GM10266 (cell line): ENCODE measurements at regions not wholly inside any gene's neighbourhood (a gene's known extent, or its start where the extent isn't known, plus 50 kb on each side); places are given as distances from the start of the nearest gene placed in this dataset.

Experiments
- DNase-seq: peaks from one replicate; pipeline ENCODE4 v3.0.0; 2012; ENCODE audit errors: extremely low spot score
- TF ChIP-seq, protein P1 (sequence below): IDR thresholded peaks from 2 replicates; pipeline ENCODE4 v1.5.1; 2012; ENCODE audit warnings: mild to moderate bottlenecking, low read depth; ENCODE audit not compliant: control insufficient read depth, insufficient read depth; ENCODE audit errors: missing control alignments

DNA sequence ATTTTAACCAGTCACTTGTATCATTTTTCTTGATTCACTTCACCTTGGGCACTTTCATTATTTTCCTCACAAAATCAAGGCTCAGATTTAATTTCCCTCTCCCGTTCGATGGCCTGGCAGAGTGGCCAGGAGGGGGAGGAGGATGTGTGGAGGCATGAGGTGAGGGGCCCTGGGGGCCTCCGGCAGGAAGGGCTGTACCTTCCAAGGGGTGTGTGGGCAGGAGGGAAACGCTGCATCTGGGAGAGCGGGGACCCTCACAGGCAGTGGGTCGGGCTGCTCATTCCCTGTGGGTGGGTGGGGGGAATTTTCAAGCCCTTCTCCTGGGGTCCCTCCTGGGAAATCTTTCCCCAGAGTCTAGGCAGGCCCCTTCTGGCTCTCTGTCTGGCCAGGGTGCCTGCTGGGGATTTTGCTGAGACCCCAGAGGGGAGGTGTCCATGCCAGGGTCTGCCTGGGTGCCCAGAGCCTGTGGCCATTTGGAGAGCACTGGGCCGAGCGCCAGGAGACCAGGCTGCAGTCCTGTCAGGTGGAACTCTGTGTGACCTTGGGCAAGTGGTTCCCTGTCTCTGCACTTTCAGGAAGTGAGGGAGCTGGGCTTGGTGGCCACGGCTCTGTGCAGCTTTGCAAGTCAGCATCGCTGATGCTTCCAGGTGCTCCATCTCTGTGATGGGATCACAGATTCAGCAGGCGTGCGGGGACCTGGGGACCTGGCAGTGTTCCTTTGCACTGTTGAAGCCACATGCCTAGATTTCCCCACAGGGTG, 81.9 kb upstream of the C1orf174 start:
- no peak for DNase-seq
- TF ChIP-seq, protein P1, sequence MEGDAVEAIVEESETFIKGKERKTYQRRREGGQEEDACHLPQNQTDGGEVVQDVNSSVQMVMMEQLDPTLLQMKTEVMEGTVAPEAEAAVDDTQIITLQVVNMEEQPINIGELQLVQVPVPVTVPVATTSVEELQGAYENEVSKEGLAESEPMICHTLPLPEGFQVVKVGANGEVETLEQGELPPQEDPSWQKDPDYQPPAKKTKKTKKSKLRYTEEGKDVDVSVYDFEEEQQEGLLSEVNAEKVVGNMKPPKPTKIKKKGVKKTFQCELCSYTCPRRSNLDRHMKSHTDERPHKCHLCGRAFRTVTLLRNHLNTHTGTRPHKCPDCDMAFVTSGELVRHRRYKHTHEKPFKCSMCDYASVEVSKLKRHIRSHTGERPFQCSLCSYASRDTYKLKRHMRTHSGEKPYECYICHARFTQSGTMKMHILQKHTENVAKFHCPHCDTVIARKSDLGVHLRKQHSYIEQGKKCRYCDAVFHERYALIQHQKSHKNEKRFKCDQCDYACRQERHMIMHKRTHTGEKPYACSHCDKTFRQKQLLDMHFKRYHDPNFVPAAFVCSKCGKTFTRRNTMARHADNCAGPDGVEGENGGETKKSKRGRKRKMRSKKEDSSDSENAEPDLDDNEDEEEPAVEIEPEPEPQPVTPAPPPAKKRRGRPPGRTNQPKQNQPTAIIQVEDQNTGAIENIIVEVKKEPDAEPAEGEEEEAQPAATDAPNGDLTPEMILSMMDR, result no peak

GRCh38 chr1:3983181-3983580, 83.1 kb upstream of the C1orf174 start:
- TF ChIP-seq, protein P1, result no peak

DNA sequence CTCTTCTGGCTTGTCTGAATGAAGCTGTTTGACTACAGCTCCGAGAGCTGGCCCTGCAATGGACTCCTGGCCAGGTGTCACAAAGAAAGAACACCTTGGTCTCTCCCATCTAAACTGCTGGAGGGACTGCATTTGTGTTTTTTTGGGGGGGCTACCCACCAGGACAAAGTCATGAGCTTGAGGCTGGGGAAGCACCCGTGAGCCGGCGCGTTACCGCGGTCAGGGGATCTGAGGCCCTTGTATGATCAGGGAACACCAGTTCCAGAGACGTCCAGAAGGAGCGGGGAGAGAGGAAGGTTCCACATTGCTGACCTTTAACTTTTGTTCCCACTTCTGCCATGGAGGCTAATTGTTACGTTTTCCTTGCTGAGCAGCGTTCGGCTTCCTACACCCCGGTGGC, 84.5 kb upstream of the C1orf174 start:
- no peak for DNase-seq
- TF ChIP-seq, protein P1, result no peak

More at GRCh38 chr1:3983181-3983580, 83.1 kb upstream of the C1orf174 start:
- DNase-seq, result no peak

DNA sequence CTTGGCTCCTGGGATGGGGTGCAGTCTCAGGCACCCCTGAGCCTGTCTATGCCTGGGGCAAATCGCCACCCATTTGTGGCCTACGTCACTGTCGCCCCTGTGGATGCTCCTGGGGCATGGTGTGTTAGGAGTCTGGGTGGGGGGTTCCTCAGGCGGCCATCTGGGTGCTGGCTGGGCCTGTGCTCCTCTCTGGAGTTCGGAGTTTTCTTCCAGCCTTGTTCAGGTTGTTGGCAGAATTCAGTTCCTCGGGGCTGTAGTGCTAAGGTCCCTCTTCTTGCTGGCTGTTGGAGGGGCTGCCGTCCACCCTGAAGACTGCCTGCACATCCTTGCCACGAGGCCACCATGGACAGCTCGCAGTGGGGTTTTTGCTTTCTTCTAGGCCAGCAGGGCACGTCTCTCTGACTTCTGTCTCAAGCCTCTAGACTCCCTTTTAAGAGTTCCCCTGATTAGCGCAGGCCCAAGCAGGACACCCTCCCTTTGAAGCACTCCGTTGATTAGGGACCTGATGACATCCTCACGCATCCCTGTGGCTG, 86.7 kb upstream of the C1orf174 start:
- DNase-seq, result no peak
- TF ChIP-seq, protein P1, result no peak

GRCh38 chr1:3987669-3988235, 87.7 kb upstream of the C1orf174 start:
- TF ChIP-seq, protein P1, result no peak
- DNase-seq, result no peak

DNA sequence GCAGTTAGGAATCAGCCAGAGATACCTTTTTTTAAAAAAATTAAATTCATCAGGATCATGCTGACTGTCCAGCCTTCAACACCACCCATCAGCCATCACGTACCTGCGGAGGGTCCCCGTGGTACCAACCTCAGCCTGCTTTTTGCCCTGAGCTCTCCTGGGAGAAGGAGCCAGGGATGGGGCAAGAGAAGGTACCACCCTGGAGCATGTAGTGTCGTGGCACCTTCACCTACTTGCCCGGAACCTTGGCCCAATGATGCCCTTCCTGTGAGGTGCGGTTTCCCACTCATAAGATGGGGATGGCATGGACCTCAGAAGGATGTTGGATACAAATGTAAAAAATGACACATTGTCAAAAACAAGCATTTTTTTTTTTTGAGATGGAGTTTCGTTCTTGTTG, 88.4 kb upstream of the C1orf174 start:
- no peak for DNase-seq
- TF ChIP-seq, protein P1, result no peak

DNA sequence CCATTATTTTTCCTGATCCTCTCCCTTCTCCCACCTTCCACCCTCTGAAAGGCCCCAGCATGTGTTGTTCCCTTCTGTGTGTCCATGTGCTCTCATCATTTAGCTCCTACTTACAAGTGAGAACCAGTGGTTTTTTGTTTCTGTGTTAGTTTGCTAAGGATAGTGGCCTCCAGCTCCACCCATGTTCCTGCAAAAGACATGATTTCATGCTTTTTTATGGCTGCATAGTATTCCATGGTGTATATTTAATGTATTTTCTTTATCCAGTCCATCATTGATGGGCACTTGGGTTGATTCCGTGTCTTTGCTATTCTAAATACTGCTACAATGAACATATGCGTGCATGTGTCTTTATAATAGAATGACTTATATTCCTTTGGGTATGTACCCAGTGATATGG, 89.4 kb upstream of the C1orf174 start:
- TF ChIP-seq, protein P1, result no peak
- DNase-seq, result no peak
